Smooth muscle cell (in vitro differentiated cells): ENCODE measurements at regions not wholly inside any gene's neighbourhood (a gene's known extent, or its start where the extent isn't known, plus 50 kb on each side); places are given as distances from the start of the nearest gene placed in this dataset.

ENCODE experiments used
- DNase-seq: peaks from one replicate; lab custom pipeline; 2025; ENCODE audit not compliant: unreplicated experiment; lab: John Stamatoyannopoulos, UW
- H2AFZ ChIP-seq: fragments of 200-600 bp; sonication (generic); 2 replicates; pipeline ENCODE4 v1.6.0; 2016; ENCODE audit warnings: antibody characterized with exemption, low read depth, mild to moderate bottlenecking
- H3F3A ChIP-seq: fragments of 200-600 bp; sonication (generic); 2 replicates; pipeline ENCODE4 v1.6.0; 2017; ENCODE audit warnings: antibody characterized with exemption, low read depth
- H3K27ac ChIP-seq: fragments of 200-600 bp; sonication (generic); 2 replicates; pipeline ENCODE4 v1.5.1; 2016; ENCODE audit warnings: low read depth, mild to moderate bottlenecking
- H3K27me3 ChIP-seq: fragments of 200-600 bp; sonication (generic); 2 replicates; pipeline ENCODE4 v1.6.1; 2016; ENCODE audit warnings: low read depth, mild to moderate bottlenecking
- H3K36me3 ChIP-seq: fragments of 200-600 bp; sonication (generic); 2 replicates; pipeline ENCODE4 v1.5.1; 2016; ENCODE audit warnings: low read depth
- H3K4me1 ChIP-seq: fragments of 200-600 bp; sonication (generic); 2 replicates; pipeline ENCODE4 v1.5.1; 2016; ENCODE audit warnings: low read depth
- H3K4me2 ChIP-seq: fragments of 200-600 bp; sonication (generic); 2 replicates; pipeline ENCODE4 v1.6.0; 2016; ENCODE audit warnings: mild to moderate bottlenecking
- H3K4me3 ChIP-seq: fragments of 200-600 bp; sonication (generic); 2 replicates; pipeline ENCODE4 v1.5.1; 2016; ENCODE audit warnings: mild to moderate bottlenecking
- H3K79me2 ChIP-seq: fragments of 200-600 bp; sonication (generic); 2 replicates; pipeline ENCODE4 v1.6.0; 2016; ENCODE audit warnings: low read depth, mild to moderate bottlenecking
- H3K9ac ChIP-seq: fragments of 200-600 bp; sonication (generic); 2 replicates; pipeline ENCODE4 v1.6.0; 2016; ENCODE audit warnings: low read depth
- H3K9me3 ChIP-seq: fragments of 200-600 bp; sonication (generic); replicated peaks from 2 replicates; pipeline ENCODE4 v1.5.1; 2016; ENCODE audit warnings: low read depth
- H4K20me1 ChIP-seq: fragments of 200-600 bp; sonication (generic); 2 replicates; pipeline ENCODE4 v1.6.0; 2016; ENCODE audit warnings: low read depth
- WGBS: methylation state at CpG from one replicate; pipeline ENCODE4 v1.1.7; 2016; ENCODE audit warnings: low lambda C conversion rate; 5-methylcytosine and 5-hydroxymethylcytosine counted together
- TF ChIP-seq, protein P1 (sequence below): fragments of 200-600 bp; sonication (generic); IDR thresholded peaks from 2 replicates; pipeline ENCODE4 v1.5.1; 2017; ENCODE audit warnings: borderline replicate concordance, mild to moderate bottlenecking, antibody characterized with exemption; ENCODE audit not compliant: insufficient read depth, poor library complexity, severe bottlenecking

DNA sequence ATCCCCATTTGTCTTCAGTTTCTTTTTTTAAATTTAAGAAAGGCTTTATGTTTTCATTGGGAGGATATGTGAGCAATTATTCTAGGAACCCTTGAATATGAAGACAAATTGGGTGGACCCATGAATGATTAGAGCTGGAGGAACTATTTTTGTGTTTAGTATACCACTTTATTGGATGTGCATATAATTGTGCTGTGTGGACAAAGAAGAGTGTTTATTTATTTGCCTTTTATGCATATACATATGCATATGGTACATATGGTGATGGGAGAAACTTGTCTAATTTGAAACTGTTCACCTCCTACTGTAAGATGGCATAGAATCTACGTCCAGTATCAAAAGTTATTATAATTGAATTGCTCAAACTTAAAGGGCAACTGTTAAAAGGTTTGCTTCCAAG lies 94.8 kb upstream of the CENPW start:
- H3K4me1 ChIP-seq = no peaks in the 10 kb centered on the region
- no peaks in the 10 kb centered on the region for H3F3A ChIP-seq
- no peaks in the 10 kb centered on the region for H3K27me3 ChIP-seq
- no peaks in the 10 kb centered on the region for H4K20me1 ChIP-seq
- TF ChIP-seq, protein P1, sequence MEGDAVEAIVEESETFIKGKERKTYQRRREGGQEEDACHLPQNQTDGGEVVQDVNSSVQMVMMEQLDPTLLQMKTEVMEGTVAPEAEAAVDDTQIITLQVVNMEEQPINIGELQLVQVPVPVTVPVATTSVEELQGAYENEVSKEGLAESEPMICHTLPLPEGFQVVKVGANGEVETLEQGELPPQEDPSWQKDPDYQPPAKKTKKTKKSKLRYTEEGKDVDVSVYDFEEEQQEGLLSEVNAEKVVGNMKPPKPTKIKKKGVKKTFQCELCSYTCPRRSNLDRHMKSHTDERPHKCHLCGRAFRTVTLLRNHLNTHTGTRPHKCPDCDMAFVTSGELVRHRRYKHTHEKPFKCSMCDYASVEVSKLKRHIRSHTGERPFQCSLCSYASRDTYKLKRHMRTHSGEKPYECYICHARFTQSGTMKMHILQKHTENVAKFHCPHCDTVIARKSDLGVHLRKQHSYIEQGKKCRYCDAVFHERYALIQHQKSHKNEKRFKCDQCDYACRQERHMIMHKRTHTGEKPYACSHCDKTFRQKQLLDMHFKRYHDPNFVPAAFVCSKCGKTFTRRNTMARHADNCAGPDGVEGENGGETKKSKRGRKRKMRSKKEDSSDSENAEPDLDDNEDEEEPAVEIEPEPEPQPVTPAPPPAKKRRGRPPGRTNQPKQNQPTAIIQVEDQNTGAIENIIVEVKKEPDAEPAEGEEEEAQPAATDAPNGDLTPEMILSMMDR = no peak
- no peak overlapping the region for H3K9ac ChIP-seq
- no peak overlapping the region for H3K4me3 ChIP-seq
- no peak overlapping the region for H3K27ac ChIP-seq
- H2AFZ ChIP-seq = no peak overlapping the region
- H3K36me3 ChIP-seq = no peaks in the 10 kb centered on the region
- H3K9me3 ChIP-seq = no peaks in the 10 kb centered on the region
- no peaks in the 10 kb centered on the region for H3K79me2 ChIP-seq
- DNase-seq = no peak
- no peak overlapping the region for H3K4me2 ChIP-seq
- 83% methylated on average over 1 of the region's 1 CpG for WGBS

DNA sequence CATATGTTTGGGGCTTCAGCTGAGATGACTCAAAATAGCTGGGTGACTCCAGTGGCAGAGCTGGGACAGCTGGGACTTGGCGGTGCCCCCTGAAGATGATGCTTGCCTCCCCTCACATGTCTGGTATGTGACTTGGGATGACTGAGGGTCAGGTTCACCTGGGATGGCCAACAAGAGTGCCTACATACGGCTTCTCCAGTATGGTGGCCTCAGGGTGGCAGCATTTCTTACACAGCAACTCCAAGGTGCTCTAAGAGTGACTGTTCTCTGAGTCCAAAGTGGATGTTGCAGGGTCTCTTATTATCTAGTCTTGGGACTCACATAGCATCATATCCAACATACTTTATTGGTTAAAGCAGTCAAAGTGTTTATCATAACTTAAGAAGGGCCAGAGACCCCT lies 87.8 kb upstream of the CENPW start:
- no peak overlapping the region for H3K9ac ChIP-seq
- H3F3A ChIP-seq = no peaks in the 10 kb centered on the region
- H3K79me2 ChIP-seq = no peaks in the 10 kb centered on the region
- no peak overlapping the region for H2AFZ ChIP-seq
- H3K27me3 ChIP-seq = no peaks in the 10 kb centered on the region
- H3K4me2 ChIP-seq = no peak overlapping the region
- no peaks in the 10 kb centered on the region for H3K9me3 ChIP-seq
- WGBS = 79% methylated on average over 2 of the region's 2 CpGs
- no peak overlapping the region for H3K27ac ChIP-seq
- H3K4me1 ChIP-seq = no peaks in the 10 kb centered on the region
- no peaks in the 10 kb centered on the region for H4K20me1 ChIP-seq
- DNase-seq = no peak
- H3K36me3 ChIP-seq = no peaks in the 10 kb centered on the region
- TF ChIP-seq, protein P1 = no peak
- no peak overlapping the region for H3K4me3 ChIP-seq

DNA sequence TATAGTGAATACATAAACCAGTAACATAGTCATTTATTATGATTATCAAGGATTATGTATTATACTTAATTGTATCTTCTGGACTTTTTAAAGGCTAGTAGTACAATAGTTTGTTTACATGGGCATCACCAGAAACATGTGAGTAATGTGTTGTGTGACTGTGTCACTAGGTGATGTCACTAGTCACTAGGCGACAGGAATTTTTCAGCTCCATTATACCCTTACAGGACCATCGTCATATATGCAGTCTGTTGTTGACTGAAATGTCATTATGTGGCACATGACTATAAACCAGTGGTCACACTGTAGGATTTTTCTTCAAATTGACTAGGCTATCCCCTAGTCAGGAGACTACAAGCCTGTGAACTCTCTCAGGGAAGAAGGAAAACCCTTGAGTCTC lies 86.5 kb upstream of the CENPW start:
- DNase-seq = no peak
- no peak overlapping the region for H2AFZ ChIP-seq
- H3K9ac ChIP-seq = no peak overlapping the region
- H3K9me3 ChIP-seq = no peaks in the 10 kb centered on the region
- H3K36me3 ChIP-seq = no peaks in the 10 kb centered on the region
- H3K4me3 ChIP-seq = no peak overlapping the region
- no peaks in the 10 kb centered on the region for H3K79me2 ChIP-seq
- H4K20me1 ChIP-seq = no peaks in the 10 kb centered on the region
- H3K27ac ChIP-seq = no peak overlapping the region
- H3K4me1 ChIP-seq = no peaks in the 10 kb centered on the region
- 87% methylated on average over 2 of the region's 2 CpGs for WGBS
- no peak overlapping the region for H3K4me2 ChIP-seq
- TF ChIP-seq, protein P1 = no peak
- H3F3A ChIP-seq = no peaks in the 10 kb centered on the region
- no peaks in the 10 kb centered on the region for H3K27me3 ChIP-seq

DNA sequence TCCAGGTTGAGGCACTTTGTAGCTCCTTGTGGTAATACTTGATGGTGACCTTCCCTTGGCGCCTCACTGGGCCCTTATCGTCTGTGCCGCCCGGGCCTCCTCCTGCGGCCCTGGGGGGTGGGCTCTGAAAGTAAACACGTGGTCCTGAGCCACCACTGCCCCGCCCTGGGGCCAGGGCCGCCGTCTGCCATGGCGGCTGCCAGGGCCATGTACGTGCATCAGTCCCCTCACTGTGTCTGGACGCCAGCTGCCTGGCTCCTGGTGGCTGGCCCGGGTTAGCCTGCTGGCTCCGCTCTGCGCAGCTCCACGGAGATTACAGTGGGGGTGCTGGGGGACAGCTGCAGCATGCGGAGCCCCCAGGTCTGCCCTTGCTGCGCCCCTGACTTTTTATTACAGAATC lies 81.8 kb upstream of the CENPW start:
- DNase-seq = no peak
- 98% methylated on average over 18 of the region's 18 CpGs for WGBS
- no peaks in the 10 kb centered on the region for H3K9me3 ChIP-seq
- no peak overlapping the region for H3K4me3 ChIP-seq
- no peaks in the 10 kb centered on the region for H3K4me1 ChIP-seq
- H3K9ac ChIP-seq = no peak overlapping the region
- no peak overlapping the region for H2AFZ ChIP-seq
- H4K20me1 ChIP-seq = no peaks in the 10 kb centered on the region
- H3K27ac ChIP-seq = no peak overlapping the region
- TF ChIP-seq, protein P1 = no peak
- no peaks in the 10 kb centered on the region for H3K36me3 ChIP-seq
- H3K79me2 ChIP-seq = no peaks in the 10 kb centered on the region
- no peak overlapping the region for H3K4me2 ChIP-seq
- H3F3A ChIP-seq = no peaks in the 10 kb centered on the region
- H3K27me3 ChIP-seq = no peaks in the 10 kb centered on the region
